ENCODE measurements at regions not wholly inside any gene's neighbourhood (a gene's known extent, or its start where the extent isn't known, plus 50 kb on each side); places are given as distances from the start of the nearest gene placed in this dataset.

- ChIA-PET CTCF (no interaction called here), RAD21 (ENCODE audit: low non-redundant PET in 1 of 2, low total read pairs in 2 of 2, uncharacterized antibody in 2 of 2, unreplicated experiment in 2 of 2) (no interaction called here), POLR2A (no interaction called here)
- H3K4me3 ChIP-seq (replicated peaks in 1 of 2; ENCODE audit: low read depth in 1 of 2, low read length in 2 of 2) = no peak overlapping the region
- H3K27ac ChIP-seq (ENCODE audit: low read depth, low read length) = no peak overlapping the region
- no peaks in the 10 kb centered on the region for H3K36me3 ChIP-seq (ENCODE audit: control insufficient read depth in 1 of 2, insufficient read depth in 2 of 2, low read length in 2 of 2)
- H3K27me3 ChIP-seq (ENCODE audit: insufficient read depth, low read length) = no peaks in the 10 kb centered on the region
- H3K4me1 ChIP-seq (ENCODE audit: control insufficient read depth in 1 of 2, insufficient read depth in 2 of 2, low read length in 2 of 2) = peaks cover 0 to 6% of the 10 kb centered on the region in 2 experiments; a peak in 1 of 4 replicates
- H3K79me2 ChIP-seq (ENCODE audit: insufficient read depth, low read length) = no peaks in the 10 kb centered on the region
- no peaks in the 10 kb centered on the region for H3K9me3 ChIP-seq (ENCODE audit: control insufficient read depth in 1 of 2, insufficient read depth in 1 of 2, low read depth in 1 of 2, low read length in 2 of 2)
- DNase-seq (ENCODE audit: low read depth, low spot score) = no peak
- TF ChIP-seq ELF1 (IDR thresholded peaks at IDR 0.05; ENCODE audit: borderline replicate concordance, low read depth) (no peak), EZH2phosphoT487 (IDR thresholded peaks at IDR 0.05; ENCODE audit: borderline replicate concordance) (no peak), SIN3A (IDR thresholded peaks at IDR 0.05; ENCODE audit: low read depth) (no peak), POLR2A (IDR thresholded peaks at IDR 0.05; ENCODE audit: borderline replicate concordance, extremely low read depth, insufficient read depth, insufficient read length) (no peak), EZH2 (IDR thresholded peaks at IDR 0.05) (no peak), SP1 (IDR thresholded peaks at IDR 0.05; ENCODE audit: low read depth) (no peak), JUND (IDR thresholded peaks at IDR 0.05) (no peak), CEBPB (IDR thresholded peaks at IDR 0.05; ENCODE audit: low read depth) (no peak)
- no peak overlapping the region for H2AFZ ChIP-seq (ENCODE audit: low read depth, low read length, poor library complexity, severe bottlenecking)
- H3K9me2 ChIP-seq (ENCODE audit: insufficient read depth) = no peaks in the 10 kb centered on the region
- H3K9ac ChIP-seq (ENCODE audit: low read length) = no peak overlapping the region
- no peaks in the 10 kb centered on the region for H4K20me1 ChIP-seq (ENCODE audit: insufficient read depth)
- intact Hi-C loops (cut with micrococcal nuclease) = no loop called here
- no TSS peak for BruUV-seq (replicated peaks)
- no peak for ATAC-seq
- H3K4me2 ChIP-seq (ENCODE audit: low read length) = no peak overlapping the region
These were observed 257.8 kb downstream of the PDHA2 start for GRCh38 chr4:96097693-96098092.

- CTCF ChIA-PET = no interaction called here
These were observed 259.1 kb downstream of the PDHA2 start for GRCh38 chr4:96099031-96099430.

More at GRCh38 chr4:96099031-96099430, 259.1 kb downstream of the PDHA2 start:
- no peaks in the 10 kb centered on the region for H3K9me2 ChIP-seq (ENCODE audit: insufficient read depth)
- POLR2A ChIA-PET = no interaction called here
- H3K9me3 ChIP-seq (ENCODE audit: control insufficient read depth in 1 of 2, insufficient read depth in 1 of 2, low read depth in 1 of 2, low read length in 2 of 2) = no peaks in the 10 kb centered on the region
- no peaks in the 10 kb centered on the region for H3K27me3 ChIP-seq (ENCODE audit: insufficient read depth, low read length)
- RAD21 ChIA-PET (ENCODE audit: low non-redundant PET in 1 of 2, low total read pairs in 2 of 2, uncharacterized antibody in 2 of 2, unreplicated experiment in 2 of 2) = no interaction called here
- no peak overlapping the region for H3K4me2 ChIP-seq (ENCODE audit: low read length)
- no peak overlapping the region for H3K4me3 ChIP-seq (replicated peaks in 1 of 2; ENCODE audit: low read depth in 1 of 2, low read length in 2 of 2)
- H3K79me2 ChIP-seq (ENCODE audit: insufficient read depth, low read length) = no peaks in the 10 kb centered on the region
- H4K20me1 ChIP-seq (ENCODE audit: insufficient read depth) = no peaks in the 10 kb centered on the region
- intact Hi-C loops (cut with micrococcal nuclease) = no loop called here
- H3K36me3 ChIP-seq (ENCODE audit: control insufficient read depth in 1 of 2, insufficient read depth in 2 of 2, low read length in 2 of 2) = no peaks in the 10 kb centered on the region
- BruUV-seq (replicated peaks) = no TSS peak
- ATAC-seq (no peak), DNase-seq (ENCODE audit: low read depth, low spot score) (no peak)
- H3K4me1 ChIP-seq (ENCODE audit: control insufficient read depth in 1 of 2, insufficient read depth in 2 of 2, low read length in 2 of 2) = peaks cover 0 to 11% of the 10 kb centered on the region in 2 experiments; a peak in 1 of 4 replicates
- TF ChIP-seq CTCF (IDR thresholded peaks at IDR 0.05 in 2 of 3, conservative IDR thresholded peaks at IDR 0.05 in 1 of 3; ENCODE audit: borderline replicate concordance in 1 of 3, insufficient read depth in 1 of 3, low read depth in 2 of 3, low read length in 2 of 3) = no peak
- TF ChIP-seq POLR2AphosphoS5 (IDR thresholded peaks at IDR 0.05; ENCODE audit: low read depth, low read length) = no peak
- no peak for TF ChIP-seq EZH2phosphoT487 (IDR thresholded peaks at IDR 0.05; ENCODE audit: borderline replicate concordance)
- no peak for TF ChIP-seq CEBPB (IDR thresholded peaks at IDR 0.05; ENCODE audit: low read depth)
- no peak for TF ChIP-seq REST (IDR thresholded peaks at IDR 0.05; ENCODE audit: low read depth)
- no peak for TF ChIP-seq YY1 (IDR thresholded peaks at IDR 0.05; ENCODE audit: extremely low read depth, insufficient replicate concordance, low read depth, low read length)
- no peak for TF ChIP-seq POLR2A (IDR thresholded peaks at IDR 0.05; ENCODE audit: borderline replicate concordance, extremely low read depth, insufficient read depth, insufficient read length)
- no peak for TF ChIP-seq ELF1 (IDR thresholded peaks at IDR 0.05; ENCODE audit: borderline replicate concordance, low read depth)
- no peak for TF ChIP-seq TCF7L2 (IDR thresholded peaks at IDR 0.05; ENCODE audit: borderline replicate concordance, extremely low read depth, insufficient read depth, insufficient read length)
- H3K27ac ChIP-seq (ENCODE audit: low read depth, low read length) = no peak overlapping the region
- H2AFZ ChIP-seq (ENCODE audit: low read depth, low read length, poor library complexity, severe bottlenecking) = no peak overlapping the region
- no peak overlapping the region for H3K9ac ChIP-seq (ENCODE audit: low read length)
